Heart left ventricle (tissue), 13 donors: ENCODE measurements at regions not wholly inside any gene's neighbourhood (a gene's known extent, or its start where the extent isn't known, plus 50 kb on each side); places are given as distances from the start of the nearest gene placed in this dataset.

Experiments used
- CTCF ChIP-seq, 12 donors: fragments of 200-600 bp; sonication (generic) in 4 of 12; IDR thresholded peaks; one replicate each; pipeline versions ENCODE4 v1.5.0 to v1.8.0; 2018 to 2022; ENCODE audit warnings: antibody characterized with exemption in 12 of 12, mild to moderate bottlenecking in 5 of 12
- POLR2A ChIP-seq, 2 donors: fragments of 450-650 bp; IDR thresholded peaks; one replicate each; pipeline ENCODE4 v1.6.1; 2017; ENCODE audit warnings: antibody characterized with exemption in 2 of 2, mild to moderate bottlenecking in 2 of 2, moderate library complexity in 2 of 2
- donor health status: ischemic (EF 13 %, LVEDD 7.1; RV severe dilation, severe dysfunction).
- donor health status: DM: no; HTN: yes; CAD: no.
- donor health status: DM: no; HTN: no; CAD: no.
- donor health status: ischemic (EF 25% LVEDD 6.9; RV normal size, moderate dysfunction).
- donor health status: ischemic (EF 25% LVEDD 5.7; RV mildly dilated, moderate dysfunction).
- donor health status: ischemic (EF 35%, LVEDD 5.7; RV mildly dilated, moderate dysfunction).
- donor health status: nonischemic (EF 11% LVEDD 7.7; RV severe dilation, severe dysfunction).
- donor health status: DM: yes; HTN: yes; CAD: no.
- donor health status: PGD.
- donor health status: ischemic (EF 29% LVEDD 5.4; RV normal size, mild dysfunction).
- donor health status: nonischemic (EF 23%, LVEDD 6.1; RV moderate dilation, normal function).

DNA sequence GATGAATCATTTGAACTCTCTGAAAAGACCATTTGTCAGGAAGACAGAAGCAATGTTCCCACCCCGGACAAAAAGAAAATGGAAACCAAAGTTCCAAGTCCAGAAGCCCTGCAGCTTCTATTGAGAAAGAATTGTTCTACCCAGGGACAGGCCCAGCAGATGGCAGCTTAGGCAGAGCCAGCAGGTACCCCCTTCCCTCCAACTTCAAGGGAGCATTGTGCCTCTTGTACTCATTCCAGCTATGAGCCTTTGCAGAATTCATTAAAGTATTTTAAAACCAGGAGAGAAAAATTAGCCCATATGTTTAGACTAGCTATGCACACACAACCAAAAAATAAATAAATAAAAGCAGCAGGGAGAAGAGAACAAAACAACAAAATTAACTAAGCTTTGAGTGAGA, 85.2 kb upstream of the KCND3 start:
- TF ChIP-seq CTCF (IDR thresholded peaks at IDR 0.05) (no peak), POLR2A (IDR thresholded peaks at IDR 0.05) (no peak)
